OCI-LY7 (cell line): ENCODE measurements at regions not wholly inside any gene's neighbourhood (a gene's known extent, or its start where the extent isn't known, plus 50 kb on each side); places are given as distances from the start of the nearest gene placed in this dataset.
A peak's percentile ranks its signal among the peaks of the same experiment; 100 is the strongest.

ENCODE experiments used
- BruUV-seq: library from RNA; stranded (reverse); fragments of 400-500 nt; replicated peaks from 2 replicates; lab custom pipeline; 2021; lab: Mats Ljungman, UMichigan
- CTCF ChIA-PET: fragments of 300-600 bp; sonication (Branson Sonifier 250); formaldehyde crosslinking; loops from one replicate; lab custom pipeline; 2022; ENCODE audit warnings: antibody characterized with exemption; ENCODE audit not compliant: unreplicated experiment; lab: Charles Lee
- POLR2A ChIA-PET: fragments of 300-600 bp; sonication (Branson Sonifier 250); formaldehyde crosslinking; loops from one replicate; lab custom pipeline; 2022; ENCODE audit warnings: antibody characterized with exemption; lab: Charles Lee
- DNase-seq: peaks from one replicate; pipeline ENCODE4 v3.0.0-alpha.2; 2015; ENCODE audit warnings: low spot score
- H2AFZ ChIP-seq: fragments of 200-600 bp; sonication (generic), shearing (Covaris generic); 2 replicates; pipeline ENCODE4 v1.6.1; 2014; ENCODE audit warnings: mild to moderate bottlenecking, antibody characterized with exemption, low read length, moderate library complexity
- H3K27ac ChIP-seq: fragments of 200-600 bp; sonication (generic); 2 replicates; pipeline ENCODE4 v1.5.1; 2014; ENCODE audit warnings: mixed run types, low read depth, mild to moderate bottlenecking, moderate library complexity, low read length, inconsistent platforms; ENCODE audit not compliant: poor library complexity, severe bottlenecking
- H3K36me3 ChIP-seq: fragments of 200-600 bp; sonication (generic); 2 replicates; pipeline ENCODE4 v1.6.1; 2014; ENCODE audit warnings: mild to moderate bottlenecking, antibody characterized with exemption, low read length, moderate library complexity, mixed read lengths; ENCODE audit not compliant: insufficient read depth
- H3K4me1 ChIP-seq: fragments of 200-600 bp; sonication (generic); 2 replicates; pipeline ENCODE4 v1.5.1; 2014; ENCODE audit warnings: mild to moderate bottlenecking, low read length; ENCODE audit not compliant: insufficient read depth, poor library complexity, severe bottlenecking
- H3K4me2 ChIP-seq: fragments of 200-600 bp; sonication (generic); 2 replicates; pipeline ENCODE4 v1.6.1; 2014; ENCODE audit warnings: mild to moderate bottlenecking, low read length
- H3K4me3 ChIP-seq: fragments of 200-600 bp; sonication (generic); 2 replicates; pipeline ENCODE4 v1.5.1; 2014; ENCODE audit warnings: mild to moderate bottlenecking, low read depth, low read length; ENCODE audit not compliant: poor library complexity, severe bottlenecking
- H3K79me2 ChIP-seq: fragments of 200-600 bp; sonication (generic); 2 replicates; pipeline ENCODE4 v1.6.1; 2016; ENCODE audit warnings: low read depth, mild to moderate bottlenecking, low read length, moderate library complexity, mixed read lengths; ENCODE audit not compliant: insufficient read depth
- H3K9me2 ChIP-seq: fragments of 200-600 bp; sonication (generic); 2 replicates; pipeline ENCODE4 v1.6.1; 2016; ENCODE audit warnings: mild to moderate bottlenecking, low read length, mixed read lengths; ENCODE audit not compliant: insufficient read depth
- H3K9me3 ChIP-seq: fragments of 200-600 bp; sonication (generic); 2 replicates; pipeline ENCODE4 v1.6.1; 2014; ENCODE audit warnings: mild to moderate bottlenecking, mixed run types, low read length, mixed read lengths
- H4K20me1 ChIP-seq: fragments of 200-600 bp; sonication (generic); 2 replicates; pipeline ENCODE4 v1.6.1; 2014; ENCODE audit warnings: mild to moderate bottlenecking, antibody characterized with exemption, low read length, moderate library complexity, mixed read lengths; ENCODE audit not compliant: insufficient read depth
- EZH2phosphoT487 ChIP-seq: fragments of 200-600 bp; sonication (generic); IDR thresholded peaks from 2 replicates; pipeline ENCODE4 v1.6.1; 2018; ENCODE audit warnings: low read depth, borderline replicate concordance, mild to moderate bottlenecking, mixed run types, antibody characterized with exemption, low read length, moderate library complexity, mixed read lengths
- intact Hi-C: fragments of 100-400 bp; cut with micrococcal nuclease; formaldehyde crosslinking; loops from one replicate; pipeline ENCODE4 v1.10.0; 2022; ENCODE audit not compliant: unreplicated experiment
- TF ChIP-seq, protein P1 (sequence below): fragments of 200-600 bp; sonication (generic); conservative IDR thresholded peaks from 2 replicates; pipeline ENCODE4 v1.5.1; 2014; ENCODE audit warnings: mild to moderate bottlenecking, antibody characterized with exemption, low read length, moderate library complexity, mixed read lengths

DNA sequence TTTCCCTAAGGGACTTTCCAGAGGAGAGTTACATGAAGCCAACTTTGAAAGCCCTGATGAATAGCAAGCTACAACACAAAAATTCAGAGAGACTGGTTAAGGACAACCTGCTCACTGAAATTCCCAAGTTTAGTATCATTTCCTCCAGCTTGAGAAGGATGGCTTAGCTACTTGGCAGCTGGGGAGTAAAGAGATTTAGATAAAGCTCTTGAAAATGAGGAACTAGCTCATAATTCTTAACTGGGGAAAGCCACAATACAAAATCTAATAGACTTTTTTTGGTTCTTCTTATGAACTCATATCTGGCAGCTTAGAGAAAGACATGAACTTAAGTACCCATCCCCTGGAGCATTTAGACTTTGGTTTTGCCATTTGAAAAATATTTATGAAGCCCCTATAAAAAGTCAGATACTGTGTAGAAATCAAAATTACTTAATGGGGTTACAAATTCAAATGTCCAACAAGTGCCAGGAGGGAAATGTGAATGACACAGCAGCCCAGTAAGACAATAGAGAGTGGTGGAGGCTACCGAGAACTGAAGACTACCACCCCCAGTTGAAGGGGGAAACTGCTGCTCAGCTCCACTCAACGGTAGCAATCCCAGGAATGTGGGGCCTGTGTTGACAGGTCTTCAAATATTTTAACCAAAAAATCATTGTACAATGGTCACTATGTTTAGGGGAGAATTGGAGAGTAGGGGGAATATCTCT lies 79.4 kb upstream of the ADRB2 start:
- H3K4me1 ChIP-seq, result peaks cover 11% of the 10 kb centered on the region
- no peak overlapping the region for H3K4me3 ChIP-seq
- CTCF ChIA-PET, result no interaction called here
- H3K27ac ChIP-seq, result no peak overlapping the region
- no TSS peak for BruUV-seq
- H3K36me3 ChIP-seq, result no peaks in the 10 kb centered on the region
- no peaks in the 10 kb centered on the region for H3K79me2 ChIP-seq
- 0 out of 2 replicates have a peak overlapping the region, but pooled peaks have one; percentile 4 for H3K4me2 ChIP-seq
- intact Hi-C loops, result no loop called here
- H4K20me1 ChIP-seq, result no peaks in the 10 kb centered on the region
- H2AFZ ChIP-seq, result no peak overlapping the region
- H3K9me3 ChIP-seq, result no peaks in the 10 kb centered on the region
- POLR2A ChIA-PET, result interaction anchor here (0.6 to 1.3 kb wide), 6 partner anchors 9 to 1209 kb away, joined by 3 to 5 read pairs (median 3); no protein-coding TSS in a partner anchor
- peak; percentile 24 for DNase-seq
- no peak for TF ChIP-seq EZH2phosphoT487
- no peaks in the 10 kb centered on the region for H3K9me2 ChIP-seq

- Histone ChIP-seq H3K36me3 (no peaks in the 10 kb centered on the region), H3K9me2 (no peaks in the 10 kb centered on the region), H3K79me2 (no peaks in the 10 kb centered on the region), H3K27ac (no peak overlapping the region), H2AFZ (no peak overlapping the region), H3K4me3 (no peak overlapping the region), H3K4me1 (peaks cover 11% of the 10 kb centered on the region), H3K4me2 (0 out of 2 replicates have a peak overlapping the region, but pooled peaks have one; percentile 4), H4K20me1 (no peaks in the 10 kb centered on the region), H3K9me3 (no peaks in the 10 kb centered on the region)
- ChIA-PET CTCF (no interaction called here), POLR2A (interaction anchor here (1.3 kb wide), 1 partner anchor 10 kb away, joined by 3 read pairs; no protein-coding TSS in a partner anchor)
- TF ChIP-seq EZH2phosphoT487, result no peak
- TF ChIP-seq, protein P1, sequence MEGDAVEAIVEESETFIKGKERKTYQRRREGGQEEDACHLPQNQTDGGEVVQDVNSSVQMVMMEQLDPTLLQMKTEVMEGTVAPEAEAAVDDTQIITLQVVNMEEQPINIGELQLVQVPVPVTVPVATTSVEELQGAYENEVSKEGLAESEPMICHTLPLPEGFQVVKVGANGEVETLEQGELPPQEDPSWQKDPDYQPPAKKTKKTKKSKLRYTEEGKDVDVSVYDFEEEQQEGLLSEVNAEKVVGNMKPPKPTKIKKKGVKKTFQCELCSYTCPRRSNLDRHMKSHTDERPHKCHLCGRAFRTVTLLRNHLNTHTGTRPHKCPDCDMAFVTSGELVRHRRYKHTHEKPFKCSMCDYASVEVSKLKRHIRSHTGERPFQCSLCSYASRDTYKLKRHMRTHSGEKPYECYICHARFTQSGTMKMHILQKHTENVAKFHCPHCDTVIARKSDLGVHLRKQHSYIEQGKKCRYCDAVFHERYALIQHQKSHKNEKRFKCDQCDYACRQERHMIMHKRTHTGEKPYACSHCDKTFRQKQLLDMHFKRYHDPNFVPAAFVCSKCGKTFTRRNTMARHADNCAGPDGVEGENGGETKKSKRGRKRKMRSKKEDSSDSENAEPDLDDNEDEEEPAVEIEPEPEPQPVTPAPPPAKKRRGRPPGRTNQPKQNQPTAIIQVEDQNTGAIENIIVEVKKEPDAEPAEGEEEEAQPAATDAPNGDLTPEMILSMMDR, result no peak
- intact Hi-C loops, result no loop called here
- BruUV-seq, result no TSS peak
- DNase-seq, result no peak
These were observed 78.9 kb upstream of the ADRB2 start for GRCh38 chr5:148747536-148747906.

- Histone ChIP-seq H4K20me1 (no peaks in the 10 kb centered on the region), H3K4me1 (peaks cover 11% of the 10 kb centered on the region), H3K27ac (no peak overlapping the region), H3K79me2 (no peaks in the 10 kb centered on the region), H3K4me3 (no peak overlapping the region), H3K4me2 (no peak overlapping the region), H2AFZ (no peak overlapping the region), H3K36me3 (no peaks in the 10 kb centered on the region), H3K9me2 (no peaks in the 10 kb centered on the region), H3K9me3 (no peaks in the 10 kb centered on the region)
- CTCF ChIA-PET, result no interaction called here
- intact Hi-C loops, result no loop called here
- TF ChIP-seq EZH2phosphoT487, result no peak
- TF ChIP-seq, protein P1, result no peak
- POLR2A ChIA-PET, result interaction anchor here (0.6 kb wide), 1 partner anchor 154 kb away, joined by 3 read pairs; no protein-coding TSS in a partner anchor
- BruUV-seq, result no TSS peak
- DNase-seq, result no peak
These were observed 77.6 kb upstream of the ADRB2 start for GRCh38 chr5:148748702-148749392.
